AG10803 (cell line): ENCODE measurements at regions not wholly inside any gene's neighbourhood (a gene's known extent, or its start where the extent isn't known, plus 50 kb on each side); places are given as distances from the start of the nearest gene placed in this dataset.

ENCODE experiments used
- DNase-seq: peaks from one replicate; pipeline ENCODE4 v3.0.0; 2010; ENCODE audit warnings: low read depth
- H3K4me3 ChIP-seq: 2 replicates; pipeline ENCODE4 v1.5.1; 2011; ENCODE audit warnings: mild to moderate bottlenecking, low read length, control low read depth
- CTCF ChIP-seq: conservative IDR thresholded peaks from 2 replicates; pipeline ENCODE4 v1.5.1; 2011; ENCODE audit warnings: mild to moderate bottlenecking, low read length, control low read depth, inconsistent platforms

DNA sequence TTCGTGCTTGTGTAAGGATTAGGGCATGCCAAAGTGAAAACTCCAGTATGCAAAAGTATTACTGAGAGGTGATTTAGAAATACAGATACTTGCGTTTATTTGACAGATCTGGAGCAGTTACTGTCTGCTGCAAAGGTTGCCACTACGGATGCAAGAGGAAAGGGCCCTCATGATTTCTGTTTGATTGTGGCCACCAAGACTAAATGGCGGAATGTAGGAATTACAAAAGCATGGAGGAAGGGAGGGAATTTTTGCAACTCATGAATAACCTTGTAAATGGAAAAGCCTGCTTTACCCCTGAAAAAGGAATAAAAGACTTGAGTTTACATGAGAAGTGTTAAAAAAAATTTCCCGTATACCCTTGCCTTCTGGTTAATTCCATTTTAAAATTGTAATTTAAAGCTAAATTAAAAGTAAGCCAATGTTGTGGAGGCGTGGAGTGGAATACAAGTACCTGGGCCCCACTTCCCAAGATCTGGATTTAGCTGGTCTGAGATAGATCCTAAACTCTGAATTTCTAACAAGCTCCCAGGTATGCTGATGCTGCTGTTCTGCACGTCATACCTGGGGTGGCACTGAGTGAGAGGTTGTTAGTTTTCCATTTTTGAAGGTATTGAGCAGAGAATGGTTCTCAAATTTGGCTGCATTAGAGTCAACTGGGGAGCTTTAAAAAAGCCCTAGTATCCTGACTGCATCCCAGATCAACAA is 56.6 kb upstream of the NKX2-2 start:
- no peak for DNase-seq

GRCh38 chr20:21569586-21569985 is 55.7 kb upstream of the NKX2-2 start:
- no peak for DNase-seq
- TF ChIP-seq CTCF: no peak

More for the DNA sequence above, 56.6 kb upstream of the NKX2-2 start:
- no peak overlapping the region for H3K4me3 ChIP-seq
- TF ChIP-seq CTCF: no peak

GRCh38 chr20:21564127-21564773 is 50.4 kb upstream of the NKX2-2 start:
- TF ChIP-seq CTCF: no peak
- no peak overlapping the region for H3K4me3 ChIP-seq
- DNase-seq: no peak

More at GRCh38 chr20:21569586-21569985, 55.7 kb upstream of the NKX2-2 start:
- H3K4me3 ChIP-seq: no peak overlapping the region
